Cardiac fibroblast (primary cell): ENCODE measurements at regions not wholly inside any gene's neighbourhood (a gene's known extent, or its start where the extent isn't known, plus 50 kb on each side); places are given as distances from the start of the nearest gene placed in this dataset.

Experiments
- DNase-seq, 2 donors: peaks; one replicate each; pipeline versions ENCODE4 v3.0.0 to v3.0.0-alpha.2; 2010; ENCODE audit warnings: low read depth in 2 of 2
- H3K4me3 ChIP-seq, 2 donors: replicated peaks in 1 of 2; 1 replicate in 1 of 2; 2 replicates in 1 of 2; pipeline ENCODE4 v1.5.1; 2011; ENCODE audit warnings: low read depth in 2 of 2, low read length in 2 of 2, mild to moderate bottlenecking in 2 of 2, moderate library complexity in 1 of 2
- TF ChIP-seq, protein P1 (sequence below): IDR thresholded peaks from one replicate; pipeline ENCODE4 v1.5.1; 2011; ENCODE audit warnings: low read depth, mild to moderate bottlenecking, low read length, inconsistent platforms

DNA sequence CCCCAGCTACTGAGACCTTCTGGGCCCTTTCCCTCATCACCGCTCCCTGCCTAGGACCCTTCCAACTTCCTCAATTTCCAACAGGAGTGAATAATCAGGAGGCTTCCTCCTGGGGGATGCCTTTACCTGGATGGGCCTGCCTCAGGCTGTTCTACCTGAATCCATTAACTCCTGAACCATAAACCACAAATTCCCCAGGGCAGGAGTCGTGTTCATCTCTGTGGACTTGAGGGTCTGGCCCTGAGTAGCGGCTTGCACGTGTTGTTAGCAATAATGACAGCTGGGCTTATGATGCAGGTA is 105.1 kb upstream of the GPR26 start:
- H3K4me3 ChIP-seq, result no peak overlapping the region
- DNase-seq, result no peak
- TF ChIP-seq, protein P1, sequence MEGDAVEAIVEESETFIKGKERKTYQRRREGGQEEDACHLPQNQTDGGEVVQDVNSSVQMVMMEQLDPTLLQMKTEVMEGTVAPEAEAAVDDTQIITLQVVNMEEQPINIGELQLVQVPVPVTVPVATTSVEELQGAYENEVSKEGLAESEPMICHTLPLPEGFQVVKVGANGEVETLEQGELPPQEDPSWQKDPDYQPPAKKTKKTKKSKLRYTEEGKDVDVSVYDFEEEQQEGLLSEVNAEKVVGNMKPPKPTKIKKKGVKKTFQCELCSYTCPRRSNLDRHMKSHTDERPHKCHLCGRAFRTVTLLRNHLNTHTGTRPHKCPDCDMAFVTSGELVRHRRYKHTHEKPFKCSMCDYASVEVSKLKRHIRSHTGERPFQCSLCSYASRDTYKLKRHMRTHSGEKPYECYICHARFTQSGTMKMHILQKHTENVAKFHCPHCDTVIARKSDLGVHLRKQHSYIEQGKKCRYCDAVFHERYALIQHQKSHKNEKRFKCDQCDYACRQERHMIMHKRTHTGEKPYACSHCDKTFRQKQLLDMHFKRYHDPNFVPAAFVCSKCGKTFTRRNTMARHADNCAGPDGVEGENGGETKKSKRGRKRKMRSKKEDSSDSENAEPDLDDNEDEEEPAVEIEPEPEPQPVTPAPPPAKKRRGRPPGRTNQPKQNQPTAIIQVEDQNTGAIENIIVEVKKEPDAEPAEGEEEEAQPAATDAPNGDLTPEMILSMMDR, result no peak

GRCh38 chr10:123562387-123562786 is 103.8 kb upstream of the GPR26 start:
- TF ChIP-seq, protein P1, result no peak
- no peak for DNase-seq
- no peak overlapping the region for H3K4me3 ChIP-seq

DNA sequence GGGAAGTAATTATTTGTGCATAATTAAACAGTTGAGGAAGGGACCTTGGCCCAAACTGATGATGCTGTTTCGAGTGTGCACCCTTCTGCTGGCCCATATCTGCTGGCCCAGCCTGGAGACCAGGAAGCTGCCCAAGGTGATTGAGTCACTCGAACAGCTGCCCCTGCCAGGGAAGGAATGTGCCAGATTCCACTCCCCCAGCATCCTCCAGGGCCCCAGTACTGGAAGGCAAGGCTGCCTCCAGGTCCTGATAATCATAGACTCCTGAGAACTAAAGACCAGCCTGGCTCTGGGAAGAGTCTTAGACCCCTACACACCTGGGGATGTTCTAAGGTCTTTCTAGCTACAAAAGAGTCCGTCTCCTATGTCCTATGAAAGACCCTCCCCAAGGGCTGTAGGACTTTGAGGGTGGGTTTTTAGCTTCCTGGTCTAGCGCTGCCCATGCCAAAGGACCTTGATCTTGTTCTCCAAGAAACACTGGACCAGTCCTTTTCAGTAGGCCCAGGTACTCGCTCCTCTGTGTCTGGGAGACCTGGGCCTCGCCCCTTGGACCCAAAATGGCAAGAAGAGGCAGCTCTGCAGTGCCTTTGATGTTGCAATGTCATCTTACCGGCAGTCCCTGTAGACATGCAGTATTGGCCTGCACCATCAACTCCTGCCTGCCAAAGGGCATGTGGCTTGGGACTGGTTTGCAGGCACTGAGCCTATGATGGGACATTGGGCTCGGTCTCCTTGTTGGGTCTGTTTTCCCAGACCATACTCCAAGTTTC is 103.2 kb upstream of the GPR26 start:
- no peak for DNase-seq
- TF ChIP-seq, protein P1, result no peak
- H3K4me3 ChIP-seq, result no peak overlapping the region

GRCh38 chr10:123563581-123563855 is 102.6 kb upstream of the GPR26 start:
- DNase-seq, result no peak
- H3K4me3 ChIP-seq, result no peak overlapping the region
- TF ChIP-seq, protein P1, result no peak

DNA sequence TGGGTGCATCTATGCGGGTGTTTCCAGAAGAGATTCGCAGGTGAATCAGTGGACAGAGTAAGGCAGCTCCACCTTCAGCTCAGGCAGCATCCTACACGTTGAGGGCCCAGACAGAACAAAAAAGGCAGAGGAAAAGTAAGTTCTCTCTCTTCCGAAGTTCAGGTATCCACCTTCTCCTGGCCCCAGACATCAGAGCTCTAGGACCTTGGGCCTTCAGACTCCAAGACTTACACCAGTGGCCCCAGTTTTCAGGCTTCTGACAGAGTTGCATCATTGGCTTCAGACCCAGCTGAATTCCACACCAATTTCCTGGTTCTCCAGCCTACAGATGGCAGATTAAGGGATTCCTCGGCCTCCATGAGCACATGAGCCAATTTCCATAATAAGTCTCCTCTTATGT is 102.2 kb upstream of the GPR26 start:
- TF ChIP-seq, protein P1, result no peak
- H3K4me3 ChIP-seq, result no peak overlapping the region
- no peak for DNase-seq

- H3K4me3 ChIP-seq, result no peak overlapping the region
- no peak for DNase-seq
- TF ChIP-seq, protein P1, result no peak
These were observed 101.5 kb upstream of the GPR26 start for GRCh38 chr10:123564631-123565030.
